Amniotic stem cell (primary cell): ENCODE measurements at regions not wholly inside any gene's neighbourhood (a gene's known extent, or its start where the extent isn't known, plus 50 kb on each side); places are given as distances from the start of the nearest gene placed in this dataset.
A peak's percentile ranks its signal among the peaks of the same experiment; 100 is the strongest.
"Not testable (repeated sequence)": the region's sequence is repeated elsewhere in the genome, so short reads cannot be mapped to it uniquely, and the experiment has no call there.

Source experiments
- DNase-seq: peaks from one replicate; lab custom pipeline; 2025; lab: John Stamatoyannopoulos, UW

DNA sequence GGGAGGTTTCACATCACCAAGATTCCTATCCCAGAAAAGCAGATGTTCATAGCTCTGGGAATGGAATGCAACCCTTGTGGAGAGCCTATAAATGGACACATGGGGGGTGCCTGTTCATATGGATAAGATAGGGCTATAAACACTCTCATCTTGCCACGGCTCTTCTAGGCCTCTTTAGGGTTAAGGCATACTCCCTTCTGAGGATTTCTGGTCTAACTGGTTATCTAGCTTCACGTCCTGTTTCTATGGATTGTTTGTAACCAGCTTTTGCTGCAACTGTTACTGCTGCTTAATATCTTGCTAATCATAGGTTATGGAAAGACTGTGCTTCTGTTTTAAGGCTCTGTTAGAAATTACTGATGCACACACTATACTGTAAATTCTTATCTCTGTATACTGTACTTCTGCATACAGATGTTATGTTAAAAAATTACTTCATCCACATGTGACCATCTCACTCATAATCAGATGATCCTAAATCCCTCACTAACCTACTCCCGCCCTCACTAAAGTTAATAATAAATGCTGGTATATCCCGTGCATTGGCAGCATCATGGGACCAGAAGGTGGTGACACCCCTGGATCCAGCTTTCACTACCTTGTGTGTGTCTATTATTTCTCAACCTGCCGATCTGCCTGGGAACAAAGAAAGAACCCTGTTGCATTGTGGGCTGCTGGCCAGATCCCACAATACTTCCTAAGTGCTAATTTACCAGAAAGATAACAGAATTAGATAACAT lies 68.7 kb downstream of the PRKAB2 start:
- not testable (repeated sequence) for DNase-seq

- DNase-seq, result no peak
Observed at GRCh38 chr1:147099192-147099591, 73.1 kb downstream of the PRKAB2 start.

GRCh38 chr1:147098338-147098973 lies 73.8 kb downstream of the PRKAB2 start:
- not testable (repeated sequence) for DNase-seq

- no peak for DNase-seq
Observed at GRCh38 chr1:147095691-147096090, 76.6 kb downstream of the PRKAB2 start.

- DNase-seq, result no peak
Observed at GRCh38 chr1:147091801-147092200, 80.5 kb downstream of the PRKAB2 start.

- no peak for DNase-seq
Observed at GRCh38 chr1:147089457-147089856, 82.8 kb downstream of the PRKAB2 start.

DNA sequence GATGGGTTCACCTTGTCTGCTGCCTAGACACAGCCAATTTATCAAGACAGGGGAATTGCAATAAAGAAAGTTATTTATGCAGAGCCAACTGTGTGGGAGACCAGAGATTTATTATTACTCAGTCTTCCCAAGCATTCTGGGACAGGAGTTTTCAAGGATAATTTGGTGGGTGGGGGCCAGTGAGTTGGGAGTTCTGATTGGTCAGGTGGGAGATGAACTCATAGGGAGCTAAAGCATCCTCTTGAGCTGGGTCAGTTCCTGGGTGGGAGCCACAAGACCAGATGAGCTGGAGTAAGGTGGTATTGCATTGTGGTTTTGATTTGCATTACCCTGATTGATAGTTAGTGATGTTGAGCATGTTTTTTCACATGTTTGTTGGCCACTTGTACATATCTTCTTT lies 86.1 kb downstream of the PRKAB2 start:
- DNase-seq, result no peak

DNA sequence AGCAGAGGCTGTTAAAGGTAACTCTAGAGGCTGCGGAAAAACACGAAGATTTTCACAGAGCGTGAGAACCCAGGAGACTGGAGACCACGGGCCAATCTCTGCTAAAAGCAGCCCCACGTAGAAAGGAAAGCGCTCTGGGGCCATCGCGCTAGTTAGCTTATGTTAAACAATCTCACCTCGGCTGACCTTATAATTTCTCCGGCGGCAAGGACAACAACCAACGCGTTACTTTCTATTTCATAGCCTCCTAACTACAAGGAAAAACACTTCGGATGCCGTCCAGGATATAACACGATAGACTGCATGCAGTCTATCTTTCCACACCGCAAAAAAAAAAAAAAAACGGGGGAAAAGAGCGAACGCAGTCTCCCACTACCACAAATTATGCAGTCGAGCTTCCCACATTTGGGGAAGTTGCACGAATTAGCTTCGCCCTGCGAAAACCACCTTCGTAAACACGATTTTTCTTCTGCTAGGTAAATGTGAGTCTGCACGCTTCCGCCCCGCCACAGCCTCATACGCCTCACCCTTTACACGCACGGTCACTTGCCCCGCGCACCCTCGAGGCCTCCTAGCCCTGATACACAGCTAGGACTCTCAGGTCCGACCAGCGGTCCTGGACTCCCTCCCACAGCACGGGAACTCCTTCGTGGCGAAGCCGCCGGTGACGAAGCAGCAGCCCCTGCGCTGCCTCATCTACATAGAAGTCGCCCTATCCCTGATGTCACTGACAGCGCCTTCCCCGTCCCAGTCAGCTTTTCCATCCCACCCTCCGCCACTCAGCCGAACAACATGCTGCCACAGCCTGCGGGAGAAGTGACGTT lies 87.8 kb downstream of the PRKAB2 start:
- peak; percentile 66 for DNase-seq

- DNase-seq, result no peak
Observed at GRCh38 chr1:147083919-147084272, 88.4 kb downstream of the PRKAB2 start.

DNA sequence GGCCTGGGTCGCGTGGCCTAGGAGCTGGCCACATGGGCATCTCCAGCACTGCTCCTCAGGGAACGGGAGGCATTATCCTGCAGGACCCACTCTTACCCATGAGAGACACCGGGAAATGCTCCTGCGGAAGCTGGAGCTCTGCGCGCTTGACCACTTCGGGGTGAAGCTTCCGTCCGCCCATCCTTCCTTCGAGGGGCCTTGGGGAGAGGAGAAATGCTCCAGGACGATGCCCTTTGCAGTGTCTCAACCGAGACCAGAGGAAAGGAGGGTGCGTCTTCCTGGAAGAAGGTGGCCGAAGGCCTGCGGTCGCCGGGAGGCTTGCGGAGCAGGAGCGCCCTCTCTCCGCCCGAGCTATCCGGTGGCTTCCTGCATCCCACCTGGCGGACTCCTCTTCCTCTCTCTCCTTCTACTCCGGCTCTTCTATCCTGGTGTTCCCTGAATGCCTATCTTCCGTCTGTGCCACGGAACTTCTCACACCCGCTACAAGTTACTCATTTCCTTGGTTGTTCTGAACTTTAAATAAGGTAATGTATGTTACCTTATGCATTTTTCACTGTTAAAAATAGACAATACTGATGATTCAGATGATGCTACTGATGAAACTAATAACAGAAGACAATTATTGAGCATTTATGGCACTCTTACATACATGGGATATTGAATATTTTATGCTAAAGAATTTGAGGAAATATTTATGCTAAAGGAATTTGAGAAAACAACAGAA lies 91.4 kb downstream of the PRKAB2 start:
- no peak for DNase-seq

DNA sequence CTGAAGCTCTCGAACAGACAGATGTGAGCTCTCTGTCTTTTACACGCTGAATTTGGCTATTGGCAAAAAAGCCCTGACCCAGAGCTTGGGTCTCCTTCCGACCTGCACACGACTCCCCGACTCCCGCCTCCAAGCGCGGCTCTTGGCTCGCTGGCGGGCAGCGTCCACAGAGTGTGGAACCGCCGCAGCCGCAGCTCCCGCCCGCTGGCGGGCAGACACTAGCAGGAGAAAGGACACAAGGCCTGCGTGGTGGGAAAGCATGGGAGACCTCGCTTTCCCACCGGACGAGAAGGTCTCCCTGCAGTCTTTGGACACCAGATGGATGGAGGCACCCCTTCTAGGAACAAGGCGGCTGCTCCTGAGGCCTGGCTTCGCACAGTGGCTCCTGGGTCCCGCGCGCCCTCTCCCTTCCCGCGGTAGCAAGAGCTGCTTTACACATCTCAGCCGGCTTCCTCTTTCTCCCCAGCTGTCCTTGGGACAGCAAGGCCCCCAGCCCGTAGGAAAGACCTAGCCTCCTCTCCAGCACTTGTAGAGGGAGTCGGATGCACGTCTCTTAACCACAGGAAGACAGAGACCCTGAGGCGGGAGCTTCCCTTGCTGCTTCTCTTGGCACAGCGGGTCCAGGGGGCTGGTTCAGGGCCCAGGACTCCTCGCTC lies 92.1 kb downstream of the PRKAB2 start:
- no peak for DNase-seq

DNA sequence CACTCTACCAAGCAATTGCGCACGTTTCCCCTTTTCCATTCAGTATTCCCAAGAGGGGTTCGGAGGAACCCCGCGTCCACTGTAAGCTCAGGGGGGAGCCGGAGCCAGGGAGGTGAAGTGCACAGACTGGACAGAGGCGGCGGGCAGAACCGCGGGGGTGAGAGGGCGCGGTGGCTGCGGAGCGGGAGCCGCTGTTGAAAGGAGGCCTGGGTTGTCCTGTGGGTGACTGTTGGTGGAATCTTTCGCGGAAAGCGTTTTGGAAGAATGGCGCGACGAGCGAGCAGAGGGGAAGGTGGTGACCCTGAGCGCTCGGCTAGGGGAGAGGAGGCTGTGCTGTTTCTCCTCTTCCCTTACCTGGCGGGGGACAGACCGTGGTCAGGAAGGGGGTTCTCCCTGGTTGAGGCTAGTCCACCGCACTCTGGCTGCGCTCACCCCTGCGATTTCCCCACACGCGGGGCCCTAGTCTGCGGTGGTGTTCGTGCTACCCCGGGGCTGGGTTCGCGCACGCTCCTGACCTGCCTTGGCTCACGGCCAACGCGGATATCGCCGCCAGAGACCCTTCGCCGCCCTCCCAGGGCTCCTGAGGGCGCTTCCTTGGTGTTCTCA lies 92.8 kb downstream of the PRKAB2 start:
- DNase-seq, result no peak

- DNase-seq, result no peak
Observed at GRCh38 chr1:147078606-147079399, 93.5 kb downstream of the PRKAB2 start.

DNA sequence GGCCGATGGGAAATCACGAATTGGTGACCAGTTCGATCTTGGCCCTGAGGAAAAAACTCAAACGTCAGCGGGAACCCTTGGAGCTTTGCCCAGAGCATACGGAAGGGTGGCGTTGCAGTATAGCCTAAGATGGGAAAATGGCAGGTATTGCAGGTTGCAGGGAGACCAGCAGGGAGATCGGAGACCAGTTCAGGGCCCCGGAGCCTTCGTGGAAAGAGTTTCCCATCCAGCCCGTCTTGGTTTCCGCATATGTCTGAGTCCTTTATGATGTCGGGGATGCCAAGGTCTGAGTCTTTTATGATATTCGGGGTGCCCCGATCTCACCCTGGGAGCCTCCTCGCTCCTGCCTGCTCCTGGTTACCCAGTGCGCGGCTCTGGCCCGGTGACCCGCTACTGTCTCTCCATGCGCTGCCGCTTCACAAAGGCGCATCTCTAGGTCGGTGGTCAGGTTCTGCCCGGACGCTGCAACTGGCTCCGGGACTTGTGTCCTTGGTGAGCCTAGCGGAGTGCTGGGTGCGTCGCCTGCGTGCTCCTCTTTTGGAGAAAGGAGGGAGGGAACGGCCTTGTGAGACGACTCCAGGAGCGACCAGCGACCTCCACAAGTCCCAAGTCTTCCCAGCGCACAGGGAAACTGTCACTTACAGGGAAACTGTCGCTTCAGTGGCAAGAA lies 94.2 kb downstream of the PRKAB2 start:
- DNase-seq, result no peak

DNA sequence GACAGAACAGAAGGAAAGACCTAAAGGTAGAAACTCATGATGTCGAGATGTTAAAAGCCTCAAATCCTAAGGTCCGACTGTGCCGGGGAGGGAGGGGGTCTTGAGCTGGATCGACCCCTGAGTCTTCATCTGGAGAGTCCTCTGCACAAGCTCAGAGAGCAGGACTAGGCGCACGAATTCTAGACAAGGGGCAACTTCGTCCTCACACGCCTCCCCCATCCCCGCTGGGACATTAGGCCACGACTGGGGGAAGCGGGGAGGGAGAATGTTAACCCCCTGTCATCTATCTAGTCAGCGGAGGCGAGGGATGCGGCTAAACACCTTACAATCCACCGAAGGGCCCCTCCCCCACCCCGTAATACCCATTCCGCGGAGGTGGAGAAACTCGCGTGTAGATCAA lies 94.7 kb downstream of the PRKAB2 start:
- DNase-seq, result no peak

DNA sequence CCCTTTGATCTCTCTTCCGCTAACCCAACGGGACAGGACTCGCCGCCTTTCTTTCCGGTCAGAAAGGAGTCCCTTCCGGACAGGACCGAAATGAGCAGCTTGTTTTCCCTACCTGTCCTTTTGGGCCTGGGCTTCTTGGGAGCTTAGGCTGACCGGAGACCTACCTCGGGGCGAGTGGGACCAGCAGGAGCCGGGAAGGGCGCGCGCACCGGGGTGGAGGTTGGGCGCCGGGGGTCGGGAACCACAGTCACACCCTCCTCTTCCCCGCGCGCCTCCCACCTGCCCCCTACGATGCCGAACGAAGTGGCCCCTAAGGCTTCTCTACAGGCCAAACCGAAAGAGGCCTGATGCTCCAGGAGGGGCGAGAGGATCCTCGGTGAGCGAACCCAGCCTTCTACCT lies 95.2 kb downstream of the PRKAB2 start:
- DNase-seq, result no peak

DNA sequence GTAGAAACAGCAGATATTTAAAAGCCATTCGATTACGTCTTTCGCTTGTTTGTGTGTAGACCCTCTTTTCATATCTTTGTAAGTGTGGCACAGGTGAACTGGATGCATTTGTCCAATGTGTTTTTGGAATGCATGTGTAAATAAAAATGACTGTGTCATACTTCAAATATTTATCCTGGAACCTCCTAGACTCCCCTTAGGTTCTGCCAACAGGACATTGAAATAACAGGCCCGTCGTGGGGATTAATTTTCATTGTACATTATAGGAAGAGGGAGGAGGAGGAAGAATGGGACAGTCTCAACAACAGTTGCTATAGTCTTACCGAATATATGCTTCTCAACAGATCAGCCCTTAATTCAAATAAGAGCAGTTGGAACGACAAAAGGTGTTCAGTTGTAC lies 95.8 kb downstream of the PRKAB2 start:
- DNase-seq, result no peak

DNA sequence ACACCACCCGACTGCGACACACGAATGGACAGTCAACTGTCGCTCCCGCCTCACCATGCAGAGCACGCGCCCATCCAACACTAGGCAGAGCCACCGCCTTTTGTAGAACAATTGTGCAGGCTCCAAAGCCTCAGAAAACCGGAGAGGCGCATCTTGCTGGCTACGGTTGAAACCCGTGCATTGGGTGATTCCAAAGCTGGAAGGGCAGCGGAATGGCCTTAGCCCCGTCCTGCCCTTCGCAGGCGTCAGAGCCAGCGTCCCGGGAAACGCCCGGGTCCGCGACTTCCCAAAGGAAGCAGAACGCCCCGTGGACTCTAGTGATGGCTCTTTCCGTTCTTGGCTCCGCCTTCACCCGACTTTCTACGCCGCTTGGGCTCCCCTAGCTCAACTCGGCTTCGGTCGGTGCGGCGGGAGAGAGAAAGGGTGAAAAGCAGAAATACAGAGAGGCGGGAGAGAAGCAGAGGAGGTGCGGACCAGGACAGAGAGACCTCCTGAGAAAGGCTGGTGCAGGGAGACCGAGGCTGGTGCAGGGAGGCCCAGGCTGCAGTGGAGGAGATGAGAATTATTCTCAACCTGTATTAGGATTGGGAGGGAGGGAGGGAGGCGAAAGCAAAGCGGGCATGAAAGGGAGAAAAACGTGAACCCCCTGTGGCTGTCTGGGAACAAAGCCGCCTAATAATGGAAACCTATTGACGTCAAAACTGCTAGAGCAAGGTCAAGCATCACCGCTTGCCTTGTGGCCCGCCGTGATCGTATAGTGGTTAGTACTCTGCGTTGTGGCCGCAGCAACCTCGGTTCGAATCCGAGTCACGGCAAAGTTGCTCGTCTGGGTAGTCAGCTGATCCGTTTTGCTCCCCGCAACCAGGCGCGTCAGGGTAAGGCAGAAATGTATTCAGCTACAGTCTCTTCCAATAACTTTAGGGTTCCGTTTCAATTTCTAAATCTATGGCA lies 99.5 kb downstream of the PRKAB2 start:
- no peak for DNase-seq

- DNase-seq, result no peak
Observed at GRCh38 chr1:147071142-147071541, 101.1 kb downstream of the PRKAB2 start.
